ENCODE measurements at regions not wholly inside any gene's neighbourhood (a gene's known extent, or its start where the extent isn't known, plus 50 kb on each side); places are given as distances from the start of the nearest gene placed in this dataset.

- TF ChIP-seq TCF12 (IDR thresholded peaks at IDR 0.05; ENCODE audit: low read depth, low read length) = no peak
- TF ChIP-seq HDAC6 (IDR thresholded peaks at IDR 0.05; ENCODE audit: low read depth, low read length) = no peak
- TF ChIP-seq MAFK (IDR thresholded peaks at IDR 0.05; ENCODE audit: low read depth, low read length) = no peak
- no peak for TF ChIP-seq POLR2A (IDR thresholded peaks at IDR 0.05; ENCODE audit: control extremely low read depth in 1 of 2, low read depth in 2 of 2, low read length in 2 of 2)
- no peak for TF ChIP-seq ASH2L (IDR thresholded peaks at IDR 0.05; ENCODE audit: low read length)
- TF ChIP-seq CTCF (IDR thresholded peaks at IDR 0.05; ENCODE audit: control extremely low read depth in 1 of 3, insufficient read depth in 1 of 3, low read depth in 1 of 3, low read length in 3 of 3) = no peak
- TF ChIP-seq SP1 (IDR thresholded peaks at IDR 0.05; ENCODE audit: low read depth, low read length) = no peak
- no peak for TF ChIP-seq EZH2 (IDR thresholded peaks at IDR 0.05; ENCODE audit: low read depth, low read length, severe bottlenecking)
- no peak for TF ChIP-seq CHD2 (IDR thresholded peaks at IDR 0.05; ENCODE audit: low read length)
- TF ChIP-seq GTF2F1 (IDR thresholded peaks at IDR 0.05; ENCODE audit: borderline replicate concordance, low read depth, low read length) = no peak
- no peak for TF ChIP-seq SRF (IDR thresholded peaks at IDR 0.05; ENCODE audit: low read depth, low read length)
- TF ChIP-seq TBP (IDR thresholded peaks at IDR 0.05; ENCODE audit: low read depth, low read length) = no peak
- TF ChIP-seq SP4 (IDR thresholded peaks at IDR 0.05; ENCODE audit: low read length) = no peak
- TF ChIP-seq CHD1 (IDR thresholded peaks at IDR 0.05; ENCODE audit: low read depth, low read length) = no peak
These were observed 1923.6 kb upstream of the PIK3C3 start for GRCh38 chr18:40031435-40031834.

All from H1 (cell line).